SU-DHL-6 (cell line): ENCODE measurements at regions not wholly inside any gene's neighbourhood (a gene's known extent, or its start where the extent isn't known, plus 50 kb on each side); places are given as distances from the start of the nearest gene placed in this dataset.

Source experiments
- H2AFZ ChIP-seq: fragments of 200-600 bp; sonication (generic); 2 replicates; pipeline ENCODE4 v1.6.1; 2014; ENCODE audit warnings: low read depth, mild to moderate bottlenecking, moderate library complexity, mixed read lengths, antibody characterized with exemption, low read length; ENCODE audit not compliant: severe bottlenecking
- H3F3A ChIP-seq: fragments of 200-600 bp; shearing (Covaris generic); 2 replicates; pipeline ENCODE4 v1.6.0; 2016; ENCODE audit warnings: antibody characterized with exemption, mild to moderate bottlenecking; ENCODE audit not compliant: insufficient read depth
- H3K27ac ChIP-seq: fragments of 200-600 bp; sonication (generic); 2 replicates; pipeline ENCODE4 v1.5.1; 2016; ENCODE audit warnings: low read depth, mild to moderate bottlenecking, low read length, moderate library complexity, mixed read lengths
- H3K27me3 ChIP-seq: fragments of 200-600 bp; sonication (generic), shearing (Covaris generic); 2 replicates; pipeline ENCODE4 v1.6.0; 2014; ENCODE audit warnings: mild to moderate bottlenecking, low read length
- H3K36me3 ChIP-seq: fragments of 200-600 bp; sonication (generic); 2 replicates; pipeline ENCODE4 v1.6.1; 2014; ENCODE audit warnings: mild to moderate bottlenecking, low read length, mixed read lengths
- H3K4me2 ChIP-seq: fragments of 300-600, 200-600 bp; shearing (Covaris generic), sonication (generic); 2 replicates; pipeline ENCODE4 v1.6.0; 2014; ENCODE audit warnings: low read length, low read depth, mild to moderate bottlenecking; ENCODE audit not compliant: poor library complexity, severe bottlenecking
- H3K4me3 ChIP-seq: fragments of 200-600 bp; sonication (generic); 2 replicates; pipeline ENCODE4 v1.5.1; 2014; ENCODE audit warnings: antibody characterized with exemption, low read length, mild to moderate bottlenecking, mixed read lengths; ENCODE audit not compliant: insufficient read depth, poor library complexity, severe bottlenecking
- H3K79me2 ChIP-seq: fragments of 200-600 bp; sonication (generic); 2 replicates; pipeline ENCODE4 v1.6.1; 2014; ENCODE audit warnings: mild to moderate bottlenecking, low read length, moderate library complexity; ENCODE audit not compliant: insufficient read depth
- H3K9ac ChIP-seq: fragments of 200-600 bp; sonication (generic); 2 replicates; pipeline ENCODE4 v1.7.0; 2014; ENCODE audit warnings: mild to moderate bottlenecking, low read length
- H3K9me2 ChIP-seq: fragments of 200-600 bp; sonication (generic); replicated peaks from 2 replicates; pipeline ENCODE4 v1.6.1; 2014; ENCODE audit warnings: low read length; ENCODE audit not compliant: insufficient read depth
- H3K9me3 ChIP-seq: fragments of 200-600 bp; sonication (generic); 2 replicates; pipeline ENCODE4 v1.6.1; 2014; ENCODE audit warnings: low read length, mixed read lengths; ENCODE audit not compliant: insufficient read depth
- H4K20me1 ChIP-seq: fragments of 200-600 bp; sonication (generic); 2 replicates; pipeline ENCODE4 v1.6.1; 2014; ENCODE audit warnings: low read depth, mild to moderate bottlenecking, antibody characterized with exemption, low read length, moderate library complexity, mixed read lengths
- EZH2phosphoT487 ChIP-seq: fragments of 200-600 bp; sonication (generic), shearing (Covaris generic); conservative IDR thresholded peaks from 2 replicates; pipeline ENCODE4 v1.6.1; 2018; ENCODE audit warnings: mild to moderate bottlenecking, antibody characterized with exemption, low read length, moderate library complexity, mixed read lengths
- TF ChIP-seq, protein P1 (sequence below): fragments of 200-600 bp; sonication (generic); IDR thresholded peaks from one replicate; pipeline ENCODE4 v1.5.1; 2017; ENCODE audit warnings: antibody characterized with exemption, mild to moderate bottlenecking, low read length, moderate library complexity; ENCODE audit not compliant: insufficient read depth, poor library complexity, severe bottlenecking

DNA sequence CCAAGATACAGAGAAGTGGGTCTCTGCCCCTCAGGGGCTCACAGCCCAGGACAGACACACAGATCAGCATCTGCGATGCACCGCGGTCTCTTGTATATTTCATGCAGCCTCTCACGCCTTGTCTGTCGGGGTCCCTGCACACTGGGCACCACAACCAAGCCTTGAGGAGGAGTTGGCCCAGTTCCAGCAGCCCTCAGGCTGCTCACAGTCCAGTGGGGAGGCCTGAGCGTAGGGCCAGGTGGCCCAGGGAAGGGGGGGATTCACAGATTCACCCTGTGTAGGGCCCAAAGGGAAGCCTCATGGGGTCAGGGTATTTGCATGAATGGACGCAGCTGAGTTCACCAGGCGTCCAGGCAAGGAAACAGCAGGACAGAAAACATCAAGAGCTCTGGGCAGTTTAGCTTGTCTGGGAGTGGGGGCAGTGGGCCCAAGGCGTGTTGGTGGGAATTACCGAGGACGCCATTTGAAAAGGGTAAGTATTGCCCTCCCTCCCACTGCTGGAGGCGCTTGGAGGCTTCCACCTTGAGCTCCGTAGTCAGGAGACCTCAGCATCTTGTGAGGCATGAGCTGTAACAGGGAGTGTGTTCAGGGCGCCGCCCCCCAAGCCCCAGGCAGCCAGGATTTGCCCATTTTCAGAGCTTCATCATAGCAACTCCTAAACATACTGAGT, 129.1 kb upstream of the CHST15 start:
- Histone ChIP-seq H3K27me3 (no peaks in the 10 kb centered on the region), H3K9me2 (no peaks in the 10 kb centered on the region), H3K4me2 (no peak overlapping the region), H3K36me3 (no peaks in the 10 kb centered on the region), H3K27ac (no peak overlapping the region), H3K79me2 (no peaks in the 10 kb centered on the region), H3F3A (peaks cover 19% of the 10 kb centered on the region), H3K4me3 (no peak overlapping the region), H4K20me1 (no peaks in the 10 kb centered on the region), H3K9me3 (peaks cover 12% of the 10 kb centered on the region), H3K9ac (no peak overlapping the region), H2AFZ (no peak overlapping the region)
- no peak for TF ChIP-seq EZH2phosphoT487
- TF ChIP-seq, protein P1, sequence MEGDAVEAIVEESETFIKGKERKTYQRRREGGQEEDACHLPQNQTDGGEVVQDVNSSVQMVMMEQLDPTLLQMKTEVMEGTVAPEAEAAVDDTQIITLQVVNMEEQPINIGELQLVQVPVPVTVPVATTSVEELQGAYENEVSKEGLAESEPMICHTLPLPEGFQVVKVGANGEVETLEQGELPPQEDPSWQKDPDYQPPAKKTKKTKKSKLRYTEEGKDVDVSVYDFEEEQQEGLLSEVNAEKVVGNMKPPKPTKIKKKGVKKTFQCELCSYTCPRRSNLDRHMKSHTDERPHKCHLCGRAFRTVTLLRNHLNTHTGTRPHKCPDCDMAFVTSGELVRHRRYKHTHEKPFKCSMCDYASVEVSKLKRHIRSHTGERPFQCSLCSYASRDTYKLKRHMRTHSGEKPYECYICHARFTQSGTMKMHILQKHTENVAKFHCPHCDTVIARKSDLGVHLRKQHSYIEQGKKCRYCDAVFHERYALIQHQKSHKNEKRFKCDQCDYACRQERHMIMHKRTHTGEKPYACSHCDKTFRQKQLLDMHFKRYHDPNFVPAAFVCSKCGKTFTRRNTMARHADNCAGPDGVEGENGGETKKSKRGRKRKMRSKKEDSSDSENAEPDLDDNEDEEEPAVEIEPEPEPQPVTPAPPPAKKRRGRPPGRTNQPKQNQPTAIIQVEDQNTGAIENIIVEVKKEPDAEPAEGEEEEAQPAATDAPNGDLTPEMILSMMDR: no peak

DNA sequence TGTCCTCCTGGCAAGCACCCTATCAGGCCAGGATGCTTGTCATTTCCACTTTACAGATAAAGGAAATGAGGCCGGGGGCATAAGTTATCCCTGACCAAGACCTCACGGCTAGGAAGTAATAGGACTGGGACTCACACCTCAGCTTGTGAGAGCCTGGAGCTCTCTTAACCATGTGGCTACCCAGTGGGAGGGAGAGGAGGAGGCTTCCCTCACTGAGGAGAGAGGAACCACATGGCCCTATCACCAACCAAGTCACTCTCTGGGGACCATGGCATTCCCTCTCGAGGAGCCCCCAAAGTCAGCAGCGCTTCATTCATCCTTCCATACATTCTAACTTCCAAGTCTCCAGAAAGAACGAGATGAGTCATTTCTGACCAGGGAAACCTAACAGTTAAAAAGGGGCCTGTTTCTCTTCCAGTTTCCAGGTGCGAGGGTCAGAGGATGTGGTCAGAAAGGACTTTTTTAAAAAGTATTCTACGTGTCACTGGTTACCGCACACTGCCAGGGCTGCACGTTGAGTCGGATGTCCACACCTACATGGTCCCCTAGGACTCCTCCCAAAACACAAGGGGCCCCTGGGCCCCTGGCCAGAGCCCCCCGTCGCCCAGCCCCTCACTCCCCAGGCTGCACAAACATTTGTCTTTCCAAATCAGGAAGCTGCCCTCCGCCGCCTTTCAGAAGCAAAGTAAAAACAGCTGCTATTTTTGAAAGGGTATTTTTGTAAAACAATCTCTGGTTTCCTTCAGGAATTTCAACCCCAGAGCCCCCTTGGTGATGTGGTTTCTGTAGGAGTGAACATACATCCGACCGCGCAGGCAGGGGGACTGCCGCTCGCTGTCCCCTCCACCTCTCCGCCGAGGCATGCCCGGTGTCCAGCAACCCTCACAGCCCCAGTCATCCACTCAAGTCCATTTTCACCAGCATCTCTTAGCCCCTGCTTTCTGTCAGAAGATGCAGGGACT, 128.2 kb upstream of the CHST15 start:
- TF ChIP-seq, protein P1: no peak
- TF ChIP-seq EZH2phosphoT487: no peak
- H3F3A ChIP-seq: peaks cover 11% of the 10 kb centered on the region
- no peaks in the 10 kb centered on the region for H3K36me3 ChIP-seq
- H3K79me2 ChIP-seq: no peaks in the 10 kb centered on the region
- no peak overlapping the region for H3K4me2 ChIP-seq
- H2AFZ ChIP-seq: no peak overlapping the region
- no peak overlapping the region for H3K4me3 ChIP-seq
- no peaks in the 10 kb centered on the region for H3K27me3 ChIP-seq
- no peaks in the 10 kb centered on the region for H3K9me2 ChIP-seq
- no peaks in the 10 kb centered on the region for H4K20me1 ChIP-seq
- H3K9ac ChIP-seq: no peak overlapping the region
- H3K27ac ChIP-seq: no peak overlapping the region
- peaks cover 4% of the 10 kb centered on the region; the same call in 1 of the 2 replicates for H3K9me3 ChIP-seq

DNA sequence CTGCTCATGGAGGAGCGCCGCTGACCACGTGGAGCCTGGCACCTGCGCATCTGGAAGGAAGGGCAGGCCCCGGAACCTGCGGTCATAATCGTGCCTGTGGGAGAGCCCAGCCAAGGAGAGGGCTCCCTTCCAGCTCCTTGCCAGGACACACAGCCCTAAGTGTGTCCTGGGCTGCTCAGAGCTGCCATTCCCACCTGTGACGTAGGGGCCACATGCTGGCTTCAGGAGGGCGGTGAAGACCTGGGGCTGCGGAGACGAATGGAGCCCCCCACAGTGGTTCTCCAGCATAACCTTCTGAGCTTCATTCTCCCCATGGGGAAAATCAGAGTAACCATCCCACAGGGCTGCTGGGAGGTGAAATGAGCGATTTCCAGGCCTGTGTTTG, 127.6 kb upstream of the CHST15 start:
- Histone ChIP-seq H3F3A (peaks cover 4% of the 10 kb centered on the region; the same call in 1 of the 2 replicates), H3K4me3 (no peak overlapping the region), H3K36me3 (no peaks in the 10 kb centered on the region), H3K27me3 (no peaks in the 10 kb centered on the region), H3K4me2 (no peak overlapping the region), H3K9me3 (no peaks in the 10 kb centered on the region), H3K9ac (no peak overlapping the region), H2AFZ (no peak overlapping the region), H3K27ac (no peak overlapping the region), H4K20me1 (no peaks in the 10 kb centered on the region), H3K79me2 (no peaks in the 10 kb centered on the region), H3K9me2 (no peaks in the 10 kb centered on the region)
- TF ChIP-seq, protein P1: no peak
- no peak for TF ChIP-seq EZH2phosphoT487
